ENCODE measurements at regions not wholly inside any gene's neighbourhood (a gene's known extent, or its start where the extent isn't known, plus 50 kb on each side); places are given as distances from the start of the nearest gene placed in this dataset.
"Not testable (repeated sequence)": the region's sequence is repeated elsewhere in the genome, so short reads cannot be mapped to it uniquely, and the experiment has no call there.

DNA sequence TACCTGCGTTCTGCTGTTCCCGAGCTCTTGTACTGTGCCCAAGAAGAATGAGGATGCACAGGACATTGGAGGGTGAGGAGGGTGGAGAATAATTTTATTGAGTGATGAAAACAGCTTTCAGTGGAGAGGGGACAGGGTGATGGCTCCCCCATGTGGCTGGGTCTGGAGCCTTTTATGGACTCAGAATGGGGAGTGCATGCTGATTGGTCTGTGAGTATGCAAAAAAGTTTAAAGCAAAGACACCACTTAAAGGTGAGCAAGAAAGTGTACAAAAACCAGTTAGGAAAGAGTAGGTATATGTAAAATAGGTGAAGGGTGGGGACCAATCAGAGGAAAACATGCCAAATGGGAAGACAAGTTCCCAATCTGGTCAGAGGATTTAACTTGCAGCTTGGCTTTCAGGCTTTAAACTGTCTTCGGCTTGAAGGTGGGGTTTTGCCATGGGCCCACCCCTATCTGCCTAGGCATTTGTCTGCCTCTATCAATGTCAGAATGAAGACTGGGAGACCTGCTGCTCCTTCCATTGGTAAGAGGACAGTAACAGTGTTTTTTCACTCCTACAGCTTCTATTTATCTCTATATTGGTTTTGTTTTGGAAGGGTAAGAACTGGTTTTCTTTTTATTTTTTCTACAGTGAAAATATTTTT lies 118.0 kb upstream of the RAI14 start:
- DNase-seq: peak; percentile 48

DNA sequence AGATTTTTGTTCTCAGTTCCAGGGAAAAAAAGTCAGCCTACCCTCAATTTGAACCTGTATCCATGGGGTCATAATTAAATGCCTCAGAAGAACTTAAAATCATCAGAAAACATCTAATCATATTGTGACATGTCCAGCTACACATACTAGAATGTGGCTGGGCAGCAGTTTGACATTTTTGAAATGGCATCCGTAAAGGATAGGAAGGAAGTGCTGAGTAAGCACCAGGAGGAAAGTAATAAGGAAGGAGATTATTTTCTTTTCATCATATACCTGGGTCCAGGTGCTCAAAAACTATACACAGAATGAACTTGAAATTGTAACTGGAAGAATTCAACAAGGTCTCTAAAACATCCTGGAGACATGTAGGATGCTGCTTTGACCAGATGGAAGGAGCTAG lies 116.9 kb upstream of the RAI14 start:
- DNase-seq: no peak

DNA sequence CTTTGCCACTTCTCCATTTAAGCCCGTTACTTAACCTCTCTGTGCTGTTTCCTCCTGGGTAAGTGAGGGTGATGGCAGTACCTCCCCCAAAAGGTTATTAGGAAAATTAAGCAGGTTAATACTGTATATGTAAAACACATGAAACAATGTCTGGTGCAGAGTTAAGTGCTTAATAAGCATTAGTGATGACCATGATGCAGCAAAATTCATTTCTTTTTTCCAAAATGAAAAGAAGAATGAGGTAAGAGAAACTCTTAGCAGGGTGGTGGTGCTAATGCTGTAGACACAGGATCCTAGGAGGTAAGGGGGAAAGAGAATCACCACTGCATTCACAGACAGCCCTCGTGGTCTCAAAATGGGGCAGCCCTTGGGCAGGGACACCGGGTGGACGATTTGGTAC lies 115.1 kb upstream of the RAI14 start:
- DNase-seq: no peak

DNA sequence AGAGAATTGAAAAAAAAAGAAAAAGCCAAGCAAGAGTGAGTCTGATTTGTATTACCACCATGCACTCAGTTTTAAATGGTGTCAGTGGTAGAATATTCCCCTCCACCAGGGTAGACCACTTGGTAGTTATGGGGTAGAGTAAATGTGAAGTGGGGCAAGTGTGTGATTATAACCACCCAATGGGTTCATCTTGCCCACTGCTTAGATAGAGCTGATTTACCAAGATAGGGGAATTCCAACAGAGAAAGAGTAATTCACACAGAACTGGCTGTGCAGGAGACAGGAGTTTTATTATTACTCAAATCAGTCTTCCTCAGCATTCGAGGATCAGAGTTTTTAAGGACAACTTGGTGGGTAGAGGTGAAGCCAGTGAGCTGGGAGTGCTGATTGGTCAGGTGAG lies 113.3 kb upstream of the RAI14 start:
- DNase-seq: no peak

DNA sequence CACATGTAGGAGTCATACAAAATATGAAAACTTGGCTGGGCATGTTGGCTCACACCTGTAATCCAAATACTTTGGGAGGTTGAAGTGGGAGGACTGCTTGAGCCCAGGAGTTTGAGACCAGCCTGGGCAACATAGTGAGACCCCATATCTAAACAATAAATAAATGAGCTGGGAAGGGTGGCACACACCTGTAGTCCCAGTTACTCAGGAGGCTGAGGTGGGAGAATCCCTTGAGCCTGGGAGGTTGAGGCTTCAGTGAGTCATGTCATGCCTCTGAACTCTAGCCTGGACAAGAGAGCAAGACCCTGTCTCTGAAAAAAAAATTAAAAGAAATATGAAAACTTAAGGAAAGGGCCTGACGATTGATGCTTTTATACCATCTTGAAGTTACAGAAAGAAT lies 112.4 kb upstream of the RAI14 start:
- no peak for DNase-seq

DNA sequence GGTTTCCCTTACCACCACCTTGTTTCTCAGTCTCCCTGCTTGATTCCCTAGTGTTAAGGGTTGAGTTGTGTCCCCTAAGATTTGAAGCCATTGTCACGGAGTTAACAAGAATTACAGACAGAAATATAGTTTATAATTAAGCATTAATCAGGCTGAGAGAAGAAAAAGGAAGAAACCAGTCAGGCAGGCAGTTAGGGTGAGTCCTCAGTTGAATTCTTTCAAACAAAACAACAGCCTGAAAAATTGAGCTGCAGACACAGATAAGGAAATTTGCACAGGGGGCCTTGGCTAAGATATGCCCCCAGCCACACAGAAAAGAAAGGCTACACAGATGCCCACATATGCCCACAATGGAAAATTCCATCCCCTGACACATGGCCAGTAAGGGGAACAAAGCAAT lies 111.7 kb upstream of the RAI14 start:
- DNase-seq: no peak

DNA sequence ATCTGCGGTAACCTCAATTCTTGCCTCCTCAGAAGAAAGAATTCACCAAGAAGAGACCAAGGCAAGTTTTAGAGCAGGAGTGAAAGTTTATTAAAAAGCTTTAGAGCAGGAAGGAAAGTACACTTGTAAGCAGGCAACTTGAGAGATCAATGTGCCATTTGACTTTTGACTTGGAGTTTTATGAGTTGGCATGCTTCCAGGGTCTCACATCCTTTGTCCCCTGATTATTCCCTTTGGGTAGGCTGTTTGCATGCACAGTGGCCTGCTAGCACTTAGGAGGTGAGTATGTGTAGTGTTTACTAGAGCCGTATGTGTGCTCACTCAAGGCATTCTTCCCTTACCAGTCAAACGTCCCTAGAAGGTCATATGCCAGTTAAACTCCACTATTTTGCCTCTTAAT lies 111.0 kb upstream of the RAI14 start:
- no peak for DNase-seq

DNA sequence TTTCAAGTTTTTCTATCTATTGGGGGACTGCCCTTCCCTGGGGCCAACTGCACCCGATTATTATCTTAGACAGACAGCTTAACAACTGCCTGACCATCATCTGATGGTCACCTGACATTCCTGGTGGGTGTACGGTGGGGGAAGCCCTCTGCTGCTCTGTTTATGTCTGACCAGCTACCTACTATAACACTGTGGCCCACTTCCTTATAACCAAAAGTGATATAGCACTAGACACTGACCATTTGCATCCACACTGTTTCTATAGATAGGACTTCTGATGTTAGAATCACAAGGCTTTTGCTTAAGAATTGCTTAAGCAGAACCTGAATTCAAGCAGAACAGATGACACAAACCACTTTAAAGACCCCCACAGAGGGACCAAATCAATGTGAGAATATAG lies 110.5 kb upstream of the RAI14 start:
- DNase-seq: no peak

DNA sequence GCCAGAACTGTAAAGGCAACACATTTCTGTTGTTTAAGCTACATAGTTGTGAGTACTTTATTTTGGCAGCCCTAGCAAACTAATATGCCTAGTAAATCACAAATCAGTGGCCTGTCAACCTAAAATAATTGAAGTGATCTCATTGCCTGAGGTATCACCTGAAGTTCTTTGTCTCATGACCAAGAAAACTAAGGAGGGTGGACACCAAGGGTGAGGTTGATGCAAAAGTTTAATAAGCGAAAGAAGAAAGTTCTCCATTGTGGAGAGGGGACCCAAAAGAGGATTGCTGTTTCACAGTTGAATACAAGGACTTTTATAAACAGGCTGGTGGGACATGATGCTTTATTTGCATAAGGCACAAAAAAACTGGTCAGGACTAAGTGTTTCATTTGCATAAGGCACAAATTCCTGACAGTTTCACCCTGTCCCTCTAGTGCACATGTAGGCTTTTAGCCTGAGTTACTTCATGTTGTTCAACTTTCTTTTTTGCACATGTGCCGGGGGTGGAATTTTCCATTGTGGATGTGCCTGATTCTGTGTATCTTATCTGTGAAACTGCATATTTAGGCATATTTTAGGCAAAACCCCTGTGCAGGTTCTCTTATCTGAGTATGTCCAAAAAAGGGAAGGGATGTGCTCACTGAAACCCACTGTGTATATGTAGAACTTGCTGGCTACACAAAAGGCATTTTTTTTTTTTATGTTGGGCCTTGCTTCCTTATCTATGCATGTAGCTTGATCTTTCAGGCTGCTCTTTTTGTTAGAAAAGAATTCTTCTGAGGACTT lies 108.6 kb upstream of the RAI14 start:
- DNase-seq: no peak

DNA sequence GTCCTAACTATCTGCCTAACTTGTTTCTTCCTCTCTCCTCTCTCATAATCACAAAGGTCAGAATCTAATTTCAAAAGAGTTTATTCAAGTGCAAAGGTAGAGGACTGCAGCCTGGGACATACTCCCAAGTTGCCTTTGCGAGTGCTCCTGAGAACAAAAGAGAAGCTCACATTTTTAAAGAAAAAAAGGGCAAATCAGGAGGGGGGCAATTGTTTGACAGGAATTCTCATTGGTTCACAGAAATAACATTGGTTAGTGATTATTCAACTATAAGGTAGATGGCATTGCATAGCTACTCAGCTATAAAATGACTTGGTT lies 108.1 kb upstream of the RAI14 start:
- DNase-seq: no peak

DNA sequence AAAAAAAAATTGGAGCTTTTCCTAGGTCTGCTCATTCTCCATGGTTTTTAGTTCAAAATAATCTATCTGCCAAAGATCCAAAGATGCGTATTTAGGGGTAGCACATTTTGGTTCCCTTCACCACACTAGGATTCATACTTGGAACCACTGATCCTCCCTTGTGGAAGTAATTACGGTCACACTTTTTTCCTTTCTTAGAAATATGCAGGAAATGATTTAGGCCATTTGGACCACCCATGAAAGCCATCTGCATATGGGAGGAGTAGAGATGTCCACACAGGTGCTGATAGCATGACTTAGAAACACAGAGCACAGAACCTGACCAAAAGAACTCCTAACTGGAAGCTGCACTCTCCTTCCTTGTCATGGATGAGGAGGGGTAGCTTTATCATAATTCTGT lies 105.9 kb upstream of the RAI14 start:
- no peak for DNase-seq

DNA sequence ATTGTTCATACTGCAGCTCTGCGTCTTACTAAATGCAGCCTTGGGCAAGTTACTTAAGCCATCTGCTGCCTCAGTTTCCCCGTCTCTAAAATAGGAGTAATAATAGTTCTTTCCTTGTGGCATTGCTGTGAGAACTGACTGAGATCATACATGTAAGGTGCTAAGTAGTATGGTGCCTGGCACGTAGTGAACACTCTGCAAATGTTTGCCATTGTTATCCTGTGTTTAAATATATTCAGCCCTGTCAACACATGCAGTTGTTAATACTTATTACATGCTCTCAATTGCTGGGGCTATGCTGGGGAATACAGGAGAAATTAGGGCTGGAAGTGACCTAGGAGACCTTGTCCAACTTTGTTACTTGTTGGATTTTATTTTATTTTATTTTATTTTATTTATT lies 105.2 kb upstream of the RAI14 start:
- DNase-seq: no peak

DNA sequence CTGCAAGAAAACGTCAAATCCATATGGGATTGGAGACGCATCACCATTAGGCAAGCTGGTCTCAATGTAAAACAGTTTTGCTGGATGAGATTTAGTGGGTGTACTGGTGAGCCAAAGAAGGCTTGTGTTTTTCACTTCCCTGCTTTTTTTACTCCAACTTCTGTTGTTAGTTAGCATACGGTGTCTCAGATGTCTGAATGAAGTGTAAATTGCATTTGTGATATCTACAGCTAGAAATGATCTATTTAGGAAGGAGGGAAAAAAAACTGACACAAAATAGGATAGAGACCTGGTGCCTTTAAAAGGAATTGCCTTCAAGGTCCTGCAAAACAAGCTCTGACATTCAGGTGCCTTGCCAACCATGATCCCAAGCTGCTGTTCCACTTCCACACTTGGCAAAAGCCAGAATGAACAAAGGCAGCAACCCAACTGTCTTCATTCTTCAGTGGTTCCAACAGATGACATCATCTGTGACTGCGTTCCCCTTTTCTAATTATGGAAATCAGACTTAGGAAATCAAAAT lies 104.2 kb upstream of the RAI14 start:
- DNase-seq: no peak

DNA sequence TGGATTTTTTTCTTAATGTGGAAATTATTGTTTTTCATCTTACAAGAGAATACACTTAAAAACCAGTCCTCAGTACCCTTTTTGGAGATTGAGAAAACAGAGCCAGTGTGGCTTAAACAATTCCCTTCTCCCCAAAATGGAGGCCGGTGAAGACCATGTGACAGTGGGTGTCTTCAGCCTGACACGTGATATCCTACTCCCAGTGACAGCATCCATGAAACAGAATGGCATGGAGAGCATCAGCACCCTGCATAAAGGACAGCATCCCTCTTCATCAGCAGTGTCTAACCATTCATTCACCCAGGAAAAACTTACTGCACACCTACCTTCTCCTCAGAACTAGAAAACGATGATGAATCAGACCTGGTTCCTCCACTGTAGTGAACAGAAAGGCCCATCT lies 103.4 kb upstream of the RAI14 start:
- no peak for DNase-seq

DNA sequence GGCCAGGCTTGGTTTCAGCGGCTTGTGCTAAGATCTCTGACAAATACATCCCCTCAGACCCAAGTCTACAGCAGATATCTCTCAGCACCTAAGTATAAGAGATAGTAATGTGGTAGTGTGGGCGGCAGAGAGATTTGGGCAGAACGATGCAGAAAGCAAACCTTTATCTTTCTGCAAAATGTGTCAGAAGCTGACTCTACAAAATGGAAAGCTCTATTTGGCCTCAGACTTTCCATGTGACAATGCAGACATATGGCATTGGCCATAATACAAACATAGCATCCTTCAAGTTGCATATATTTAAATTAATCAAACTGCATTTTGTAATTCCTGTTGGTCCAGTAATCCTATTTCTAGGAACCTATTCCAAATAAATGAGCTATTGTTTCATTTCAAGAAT lies 102.5 kb upstream of the RAI14 start:
- no peak for DNase-seq

DNA sequence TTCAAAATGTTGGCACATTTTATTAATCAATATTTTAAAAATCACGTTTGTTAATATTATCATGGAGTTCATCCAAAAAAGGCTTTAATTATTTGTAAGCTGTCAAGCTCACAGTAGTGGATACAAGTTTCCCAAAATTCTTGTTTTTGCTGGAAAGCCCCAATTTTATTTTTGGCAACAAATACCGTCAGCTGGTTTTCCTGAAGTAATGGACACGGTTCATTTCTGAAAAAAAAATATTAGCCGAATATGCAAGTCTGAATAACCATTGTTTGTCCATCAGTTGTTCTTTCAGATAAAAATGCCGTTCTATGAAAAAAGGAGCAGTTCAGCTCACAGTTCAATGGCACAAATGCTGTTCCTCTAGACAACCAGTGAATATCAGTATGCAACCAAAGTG lies 101.5 kb upstream of the RAI14 start:
- DNase-seq: no peak

DNA sequence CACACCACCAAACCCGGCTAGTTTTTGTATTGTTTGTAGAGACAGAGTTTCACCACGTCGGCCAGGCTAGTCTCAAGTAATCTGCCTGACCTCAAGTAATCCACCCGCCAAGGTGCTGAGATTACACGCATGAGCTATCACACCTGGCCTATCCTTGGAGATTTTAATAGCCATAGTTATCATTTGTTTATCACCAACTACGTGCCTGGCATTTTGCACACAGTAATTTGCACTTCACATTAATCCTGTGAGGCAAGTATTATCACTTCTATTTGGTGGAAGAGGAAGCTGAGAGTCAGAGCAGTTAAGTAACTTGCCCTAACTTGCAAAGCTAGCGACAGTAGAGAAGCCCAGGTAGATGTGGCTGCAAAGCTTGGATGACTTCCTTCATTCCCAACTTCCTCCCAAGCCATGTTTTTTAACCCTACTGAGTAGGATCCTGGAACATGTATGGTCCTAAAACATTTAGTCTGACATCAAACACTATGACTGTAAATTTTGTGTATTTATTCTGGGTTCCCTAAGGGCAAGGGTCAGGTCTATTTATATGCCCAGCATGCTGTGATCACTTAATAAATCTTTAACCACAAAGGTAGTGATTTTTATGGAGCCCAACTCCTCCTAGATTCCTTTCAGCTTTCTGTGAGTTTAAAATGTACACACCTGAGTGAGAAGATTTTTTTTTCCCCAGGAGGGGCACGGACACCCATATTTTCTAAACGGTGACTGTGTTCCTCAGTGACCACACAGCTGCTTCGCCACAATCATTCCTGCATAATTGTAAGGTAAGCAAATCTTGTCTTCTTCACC lies 100.2 kb upstream of the RAI14 start:
- DNase-seq: peak; percentile 39

DNA sequence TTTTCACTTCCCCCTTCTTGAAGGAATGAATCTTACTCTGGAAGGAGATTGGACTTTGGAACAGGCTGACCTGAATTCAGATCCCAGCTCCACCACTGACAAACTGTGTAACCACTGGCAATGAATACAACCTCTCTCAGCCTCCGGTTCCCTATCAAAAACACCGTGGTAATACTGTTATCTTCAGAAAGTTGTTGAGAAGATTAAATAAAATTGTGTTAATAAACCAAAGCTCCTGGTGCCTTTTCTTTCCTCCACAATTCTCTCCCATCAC lies 99.7 kb upstream of the RAI14 start:
- DNase-seq: no peak

DNA sequence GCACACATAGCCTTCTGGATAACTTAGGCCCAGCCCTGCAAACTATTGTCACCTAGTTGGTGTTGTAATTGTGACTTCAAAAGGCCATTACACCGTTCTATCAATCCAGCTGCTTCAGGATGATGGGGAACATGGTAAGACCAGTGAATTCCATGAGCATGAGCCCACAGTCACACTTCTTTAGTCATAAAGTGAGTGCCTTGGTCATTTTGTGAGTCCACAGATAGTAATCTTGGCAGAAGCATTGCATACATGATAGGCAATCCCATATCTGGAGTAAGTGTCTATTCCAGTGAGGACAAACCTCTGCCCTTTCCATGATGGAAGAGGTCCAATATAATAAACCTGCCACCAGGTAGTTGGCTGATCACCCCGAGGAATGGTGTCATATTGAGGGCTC lies 94.5 kb upstream of the RAI14 start:
- not testable (repeated sequence) for DNase-seq

DNA sequence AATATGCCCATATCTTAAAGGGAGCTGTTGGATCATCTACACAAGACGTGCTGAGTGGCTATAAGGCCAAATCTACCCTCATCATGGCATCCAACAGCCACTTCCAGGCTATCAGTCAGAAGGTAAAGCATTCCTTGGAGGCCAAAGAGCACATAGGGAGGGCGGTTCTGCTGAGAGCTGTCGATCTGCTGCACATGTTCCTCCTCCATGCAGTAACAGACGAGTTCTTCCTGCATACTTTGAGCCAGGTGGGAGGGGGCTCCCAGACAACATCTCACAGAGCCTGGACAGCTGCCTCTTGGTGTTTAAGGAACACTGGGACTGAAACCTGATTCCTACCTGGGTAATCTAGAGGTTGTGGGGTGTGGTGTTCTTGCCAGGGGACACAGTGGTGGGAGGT lies 93.3 kb upstream of the RAI14 start:
- DNase-seq: no peak

DNA sequence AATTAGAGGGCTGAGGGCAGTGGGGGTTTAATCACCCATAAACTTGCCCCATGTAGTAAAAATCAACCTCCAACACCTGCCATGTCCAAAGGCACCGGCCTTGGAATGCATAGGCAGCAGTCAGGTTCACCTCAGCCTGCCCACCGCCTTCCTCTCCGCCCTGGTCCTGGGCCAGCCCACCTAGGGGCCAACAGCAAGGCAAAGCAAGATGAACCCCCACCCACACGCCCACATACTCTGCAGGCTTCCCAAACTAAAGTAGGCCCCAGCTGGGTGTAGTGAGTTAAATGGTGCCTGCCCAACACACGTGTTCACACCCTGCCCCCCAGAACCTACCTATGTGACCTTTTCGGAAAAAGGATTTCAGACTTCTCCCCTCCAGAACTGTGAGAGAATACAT lies 92.9 kb upstream of the RAI14 start:
- DNase-seq: no peak

DNA sequence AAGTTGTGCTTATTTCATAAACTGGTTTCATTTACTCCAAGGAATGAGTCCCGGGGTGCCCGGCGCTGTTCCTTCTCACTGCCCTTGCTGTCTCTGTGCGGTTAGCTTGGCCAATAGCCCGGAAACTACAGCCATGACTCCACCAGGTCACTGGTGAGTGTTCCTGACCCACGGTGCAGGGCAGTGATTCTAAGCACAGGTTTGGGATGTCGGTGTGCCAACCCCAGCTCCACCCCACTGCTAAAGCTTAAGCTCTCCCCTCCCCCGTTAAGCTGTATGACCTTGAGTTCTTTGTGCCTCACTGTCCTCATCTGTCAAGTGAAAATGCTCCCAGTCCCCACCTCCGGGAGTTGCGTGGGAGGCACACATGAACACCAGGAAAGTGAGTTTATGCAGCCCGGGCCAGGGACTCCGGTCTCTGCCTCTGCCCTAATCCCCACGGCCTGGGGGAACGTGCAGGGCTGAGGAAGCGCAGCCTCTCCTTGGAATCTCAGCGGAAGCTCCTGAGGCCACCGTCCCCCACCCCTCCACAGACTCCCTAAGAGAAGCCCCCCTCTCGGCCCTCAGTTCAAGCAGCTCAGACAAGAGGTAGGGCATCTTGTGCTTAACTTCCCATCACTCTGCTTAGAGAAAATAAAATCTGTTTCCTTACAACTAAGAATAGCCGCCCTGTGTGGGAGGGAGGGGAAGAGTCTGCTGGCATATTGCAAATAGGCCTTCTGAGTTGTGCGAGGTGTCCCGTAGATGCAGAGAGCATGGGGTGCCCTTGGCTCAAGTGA lies 92.0 kb upstream of the RAI14 start:
- peak; percentile 22 for DNase-seq

DNA sequence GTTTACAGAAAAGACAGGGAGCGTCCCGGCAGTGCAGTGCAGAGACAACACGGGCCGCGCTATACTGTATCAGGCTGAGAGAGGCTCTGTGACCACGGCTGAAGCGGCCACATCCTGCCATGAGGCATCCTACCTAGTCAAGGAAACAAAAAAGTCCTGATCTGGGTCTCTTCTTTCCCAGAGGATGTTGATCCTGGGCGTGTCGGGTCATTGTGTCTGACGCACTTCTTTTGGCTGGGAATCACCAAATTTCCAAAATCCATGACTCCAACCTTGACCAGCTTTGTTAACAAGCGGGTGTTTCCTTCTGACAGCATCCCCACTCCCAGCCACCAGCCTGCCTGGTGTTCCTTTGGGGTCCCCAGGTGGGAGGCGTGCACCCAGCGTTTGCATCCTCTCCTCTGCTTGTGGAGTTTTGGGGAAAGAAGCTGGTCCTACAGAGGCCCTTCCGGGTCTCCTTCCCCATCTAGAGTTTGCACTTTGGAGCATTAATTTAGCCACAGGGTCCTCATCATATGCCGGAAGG lies 91.4 kb upstream of the RAI14 start:
- no peak for DNase-seq

Data from NCI-H82 (cell line).